K562 (cell line): ENCODE measurements at regions not wholly inside any gene's neighbourhood (a gene's known extent, or its start where the extent isn't known, plus 50 kb on each side); places are given as distances from the start of the nearest gene placed in this dataset.

Experiments used
- ATAC-seq: fragments of 200-7000 bp; cut with Tn5 transposase; 3 replicates; pipeline ENCODE4 v1.9.1; 2020; ENCODE audit warnings: moderate library complexity
- BruUV-seq: library from RNA; stranded (reverse); fragments of 400-500 nt; replicated peaks from 2 replicates; lab custom pipeline; 2021; lab: Mats Ljungman, UMichigan
- CTCF ChIA-PET: fragments of 300-600 bp; formaldehyde crosslinking; extraction: SDS; loops from one replicate; lab custom pipeline; 2021; ENCODE audit warnings: low intra/inter-chr PET ratio; lab: Yijun Ruan, JAX
- POLR2A ChIA-PET: fragments of 300-600, 350-650 bp; sonication (Branson Sonifier 250); formaldehyde crosslinking; extraction: SDS; loops from one replicate; lab custom pipeline; 2021; ENCODE audit warnings: antibody characterized with exemption, inconsistent platforms; lab: Yijun Ruan, JAX
- DNase-seq, 4 experiments: peaks; one replicate each; pipeline versions ENCODE4 v3.0.0 to v3.0.0-alpha.2; 2011 to 2018; ENCODE audit warnings: low spot score in 3 of 4, mixed read lengths in 3 of 4; ENCODE audit errors: extremely low read depth in 1 of 4
- FAIRE-seq: peaks from 2 replicates; lab custom pipeline; 2011; peaks lifted over from hg19 to GRCh38; lab: Jason Lieb, UNC
- H2AFZ ChIP-seq: 2 replicates; pipeline ENCODE4 v1.6.0; 2011; ENCODE audit warnings: low read depth, low read length, control low read depth, inconsistent platforms
- H3K27ac ChIP-seq: fragments of 200-600 bp; 3 replicates; pipeline ENCODE4 v1.8.0; 2011; ENCODE audit warnings: low read depth, mild to moderate bottlenecking, control low read depth, inconsistent platforms, low read length, moderate library complexity, mixed read lengths; ENCODE audit errors: extremely low read depth
- H3K27me3 ChIP-seq, 2 experiments: fragments of 300-600 bp in 1 of 2; 2 replicates in 1 of 2; 3 replicates in 1 of 2; pipeline versions ENCODE4 v1.6.0 to v1.8.0; 2011; ENCODE audit warnings: inconsistent platforms in 2 of 2, low read length in 2 of 2, mild to moderate bottlenecking in 1 of 2, mixed read lengths in 1 of 2, moderate library complexity in 1 of 2; ENCODE audit not compliant: control insufficient read depth in 2 of 2, insufficient read depth in 2 of 2
- H3K36me3 ChIP-seq: fragments of 300-600 bp; 3 replicates; pipeline ENCODE4 v1.8.0; 2011; ENCODE audit warnings: mild to moderate bottlenecking, low read length, inconsistent platforms; ENCODE audit not compliant: control insufficient read depth, insufficient read depth
- H3K4me1 ChIP-seq, 2 experiments: fragments of 200-600 bp in 1 of 2; replicated peaks in 1 of 2; 2 replicates in 1 of 2; 3 replicates in 1 of 2; pipeline versions ENCODE4 v1.5.1 to v1.8.0; 2011; ENCODE audit warnings: inconsistent platforms in 2 of 2, low read length in 2 of 2, mild to moderate bottlenecking in 1 of 2, mixed read lengths in 1 of 2, moderate library complexity in 1 of 2; ENCODE audit not compliant: control insufficient read depth in 2 of 2, insufficient read depth in 2 of 2
- H3K4me2 ChIP-seq: 2 replicates; pipeline ENCODE4 v1.6.1; 2011; ENCODE audit warnings: low read length, control low read depth, inconsistent platforms, mixed read lengths; ENCODE audit not compliant: insufficient read depth
- H3K4me3 ChIP-seq: fragments of 200-600 bp; sonication (generic), shearing (Covaris generic); 2 replicates; pipeline ENCODE4 v1.5.1; 2016; ENCODE audit warnings: control low read depth, inconsistent platforms
- H3K79me2 ChIP-seq: fragments of 200-600 bp; 3 replicates; pipeline ENCODE4 v1.8.0; 2011; ENCODE audit warnings: low read length, inconsistent platforms; ENCODE audit not compliant: control insufficient read depth, insufficient read depth
- H3K9ac ChIP-seq, 2 experiments: 2 replicates each; pipeline versions ENCODE4 v1.6.0 to v1.6.1; 2011; ENCODE audit warnings: low read depth in 2 of 2, low read length in 2 of 2, control low read depth in 1 of 2, inconsistent platforms in 1 of 2, mild to moderate bottlenecking in 1 of 2, mixed read lengths in 1 of 2; ENCODE audit not compliant: insufficient read depth in 1 of 2
- H3K9me1 ChIP-seq: one replicate; pipeline ENCODE4 v1.6.0; 2011; ENCODE audit warnings: inconsistent platforms, mild to moderate bottlenecking, low read length, moderate library complexity; ENCODE audit not compliant: control insufficient read depth, insufficient read depth
- H3K9me3 ChIP-seq: replicated peaks from 2 replicates; pipeline ENCODE4 v1.5.1; 2011; ENCODE audit warnings: low read depth, low read length, inconsistent platforms; ENCODE audit not compliant: control insufficient read depth, insufficient read depth
- H4K20me1 ChIP-seq: replicated peaks from 2 replicates; pipeline ENCODE4 v1.6.1; 2011; ENCODE audit warnings: low read length, inconsistent platforms, mixed read lengths; ENCODE audit not compliant: control insufficient read depth, insufficient read depth
- C11orf30 ChIP-seq: fragments of 450-650 bp; IDR thresholded peaks from 2 replicates; pipeline ENCODE4 v1.6.1; 2016; ENCODE audit warnings: low read depth, mild to moderate bottlenecking
- CTBP1 ChIP-seq: fragments of 450-650 bp; IDR thresholded peaks from 2 replicates; pipeline ENCODE4 v1.6.1; 2016; ENCODE audit warnings: borderline replicate concordance
- JUNB ChIP-seq: fragments of 450-650 bp; formaldehyde crosslinking; conservative IDR thresholded peaks from 2 replicates; pipeline ENCODE4 v1.4.0; 2020; ENCODE audit warnings: mild to moderate bottlenecking
- MAFG ChIP-seq: fragments of 450-650 bp; conservative IDR thresholded peaks from 2 replicates; pipeline ENCODE4 v1.6.1; 2016; ENCODE audit warnings: missing genetic modification characterization, missing compliant biosample characterization
- POLR2B ChIP-seq: fragments of 450-650 bp; IDR thresholded peaks from 2 replicates; pipeline ENCODE4 v1.6.1; 2018; ENCODE audit warnings: low read depth; ENCODE audit not compliant: partially characterized antibody
- SMAD4 ChIP-seq: fragments of 250-450 bp; sonication (Bioruptor Pico); conservative IDR thresholded peaks from 2 replicates; pipeline ENCODE4 v1.8.0; 2021; ENCODE audit warnings: inconsistent platforms, mild to moderate bottlenecking, moderate library complexity
- SOX6 ChIP-seq: fragments of 450-650 bp; IDR thresholded peaks from 2 replicates; pipeline ENCODE4 v1.6.1; 2014; ENCODE audit warnings: mild to moderate bottlenecking
- ZKSCAN3 ChIP-seq: fragments of 250-450 bp; sonication (Bioruptor Pico); IDR thresholded peaks from 2 replicates; pipeline ENCODE4 v1.4.0; 2020
- ZNF316 ChIP-seq: fragments of 450-650 bp; IDR thresholded peaks from 2 replicates; pipeline ENCODE4 v1.6.1; 2016
- WGBS: fragments of 100-300 bp; shearing (Covaris generic); methylation state at CpG from one replicate; pipeline ENCODE4 v1.1.6; 2016; ENCODE audit warnings: low coverage, mixed read lengths; ENCODE audit not compliant: insufficient coverage; ENCODE audit errors: missing lambda C conversion rate; 5-methylcytosine and 5-hydroxymethylcytosine counted together
- in situ Hi-C: fragments of 300-500 bp; cut with MboI; formaldehyde crosslinking; loops from 4 replicates; pipeline ENCODE4 v1.15.0; 2018; ENCODE audit warnings: inconsistent platforms, mixed read lengths
- intact Hi-C: fragments of 100-400 bp; cut with micrococcal nuclease; formaldehyde crosslinking; loops from 2 replicates; pipeline ENCODE4 v1.14.2; 2022
- TF ChIP-seq, protein P1 (sequence below), 2 experiments: fragments of 450-650 bp in 1 of 2; sonication (generic) in 1 of 2; formaldehyde crosslinking in 1 of 2; IDR thresholded peaks; 2 replicates each; pipeline versions ENCODE4 v1.7.1 to v1.9.0; 2016 to 2022; ENCODE audit warnings: inconsistent platforms in 1 of 2, mild to moderate bottlenecking in 1 of 2, missing genetic modification reagents in 1 of 2
- TF ChIP-seq, protein P2 (sequence below): sonication (generic); formaldehyde crosslinking; IDR thresholded peaks from 2 replicates; pipeline ENCODE4 v1.4.0; 2020; ENCODE audit warnings: mild to moderate bottlenecking, missing genetic modification reagents

DNA sequence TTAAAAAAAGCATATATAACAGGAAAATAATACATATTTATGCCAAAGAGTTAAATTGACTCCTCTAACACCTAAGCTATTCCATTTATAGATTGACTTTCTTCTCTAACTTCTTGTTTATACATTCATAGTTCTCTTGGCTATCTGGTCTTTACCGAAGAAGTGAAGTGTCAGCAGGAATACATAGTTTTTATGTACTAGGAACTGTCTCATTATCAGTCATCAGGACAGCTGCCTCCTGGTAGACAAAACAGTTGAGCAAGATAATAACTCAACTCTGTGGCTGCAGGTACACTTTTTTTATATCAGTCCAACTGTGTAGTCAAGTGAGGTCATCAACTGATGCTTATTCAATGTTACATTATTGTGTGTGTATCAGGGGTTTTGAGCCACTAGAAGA, 1436.0 kb upstream of the NUDT12 start:
- POLR2A ChIA-PET = no interaction called here
- DNase-seq (peak in 1 of 4 experiments; percentile 5), FAIRE-seq (no peak), ATAC-seq (no peak)
- in situ Hi-C loops = no loop called here
- CTCF ChIA-PET = no interaction called here
- no peaks in the 10 kb centered on the region for H3K79me2 ChIP-seq
- no peaks in the 10 kb centered on the region; a peak in 1 of 5 replicates for H3K4me1 ChIP-seq
- H3K9ac ChIP-seq = no peak overlapping the region
- no peaks in the 10 kb centered on the region for H3K9me1 ChIP-seq
- H3K4me2 ChIP-seq = no peak overlapping the region
- H3K27ac ChIP-seq = no peak overlapping the region
- H4K20me1 ChIP-seq = no peaks in the 10 kb centered on the region
- intact Hi-C loops = no loop called here
- no peaks in the 10 kb centered on the region for H3K36me3 ChIP-seq
- no TSS peak for BruUV-seq
- no peak overlapping the region for H3K4me3 ChIP-seq
- no peaks in the 10 kb centered on the region for H3K27me3 ChIP-seq
- 20% methylated on average over 1 of the region's 1 CpG for WGBS
- no peak overlapping the region for H2AFZ ChIP-seq
- no peaks in the 10 kb centered on the region; the same call in 1 of the 2 replicates for H3K9me3 ChIP-seq
- TF ChIP-seq JUNB (CRISPR knock-in tag) (no peak), CTBP1 (no peak), MAFG (0 out of 2 replicates have a peak, but pooled peaks have one; percentile 9), ZKSCAN3 (CRISPR knock-in tag) (no peak), SOX6 (0 out of 2 replicates have a peak, but pooled peaks have one; percentile 15), ZNF316 (peak; percentile 67), SMAD4 (CRISPR knock-in tag) (peak; percentile 73), C11orf30 (peak; percentile 63), POLR2B (no peak)
- TF ChIP-seq, protein P1, sequence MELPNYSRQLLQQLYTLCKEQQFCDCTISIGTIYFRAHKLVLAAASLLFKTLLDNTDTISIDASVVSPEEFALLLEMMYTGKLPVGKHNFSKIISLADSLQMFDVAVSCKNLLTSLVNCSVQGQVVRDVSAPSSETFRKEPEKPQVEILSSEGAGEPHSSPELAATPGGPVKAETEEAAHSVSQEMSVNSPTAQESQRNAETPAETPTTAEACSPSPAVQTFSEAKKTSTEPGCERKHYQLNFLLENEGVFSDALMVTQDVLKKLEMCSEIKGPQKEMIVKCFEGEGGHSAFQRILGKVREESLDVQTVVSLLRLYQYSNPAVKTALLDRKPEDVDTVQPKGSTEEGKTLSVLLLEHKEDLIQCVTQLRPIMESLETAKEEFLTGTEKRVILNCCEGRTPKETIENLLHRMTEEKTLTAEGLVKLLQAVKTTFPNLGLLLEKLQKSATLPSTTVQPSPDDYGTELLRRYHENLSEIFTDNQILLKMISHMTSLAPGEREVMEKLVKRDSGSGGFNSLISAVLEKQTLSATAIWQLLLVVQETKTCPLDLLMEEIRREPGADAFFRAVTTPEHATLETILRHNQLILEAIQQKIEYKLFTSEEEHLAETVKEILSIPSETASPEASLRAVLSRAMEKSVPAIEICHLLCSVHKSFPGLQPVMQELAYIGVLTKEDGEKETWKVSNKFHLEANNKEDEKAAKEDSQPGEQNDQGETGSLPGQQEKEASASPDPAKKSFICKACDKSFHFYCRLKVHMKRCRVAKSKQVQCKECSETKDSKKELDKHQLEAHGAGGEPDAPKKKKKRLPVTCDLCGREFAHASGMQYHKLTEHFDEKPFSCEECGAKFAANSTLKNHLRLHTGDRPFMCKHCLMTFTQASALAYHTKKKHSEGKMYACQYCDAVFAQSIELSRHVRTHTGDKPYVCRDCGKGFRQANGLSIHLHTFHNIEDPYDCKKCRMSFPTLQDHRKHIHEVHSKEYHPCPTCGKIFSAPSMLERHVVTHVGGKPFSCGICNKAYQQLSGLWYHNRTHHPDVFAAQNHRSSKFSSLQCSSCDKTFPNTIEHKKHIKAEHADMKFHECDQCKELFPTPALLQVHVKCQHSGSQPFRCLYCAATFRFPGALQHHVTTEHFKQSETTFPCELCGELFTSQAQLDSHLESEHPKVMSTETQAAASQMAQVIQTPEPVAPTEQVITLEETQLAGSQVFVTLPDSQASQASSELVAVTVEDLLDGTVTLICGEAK (IDR thresholded peaks at IDR 0.05) = no peak
- TF ChIP-seq, protein P1 (CRISPR knock-in tag; IDR thresholded peaks at IDR 0.05) = no peak
- TF ChIP-seq, protein P2, sequence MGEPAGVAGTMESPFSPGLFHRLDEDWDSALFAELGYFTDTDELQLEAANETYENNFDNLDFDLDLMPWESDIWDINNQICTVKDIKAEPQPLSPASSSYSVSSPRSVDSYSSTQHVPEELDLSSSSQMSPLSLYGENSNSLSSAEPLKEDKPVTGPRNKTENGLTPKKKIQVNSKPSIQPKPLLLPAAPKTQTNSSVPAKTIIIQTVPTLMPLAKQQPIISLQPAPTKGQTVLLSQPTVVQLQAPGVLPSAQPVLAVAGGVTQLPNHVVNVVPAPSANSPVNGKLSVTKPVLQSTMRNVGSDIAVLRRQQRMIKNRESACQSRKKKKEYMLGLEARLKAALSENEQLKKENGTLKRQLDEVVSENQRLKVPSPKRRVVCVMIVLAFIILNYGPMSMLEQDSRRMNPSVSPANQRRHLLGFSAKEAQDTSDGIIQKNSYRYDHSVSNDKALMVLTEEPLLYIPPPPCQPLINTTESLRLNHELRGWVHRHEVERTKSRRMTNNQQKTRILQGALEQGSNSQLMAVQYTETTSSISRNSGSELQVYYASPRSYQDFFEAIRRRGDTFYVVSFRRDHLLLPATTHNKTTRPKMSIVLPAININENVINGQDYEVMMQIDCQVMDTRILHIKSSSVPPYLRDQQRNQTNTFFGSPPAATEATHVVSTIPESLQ (CRISPR knock-in tag) = no peak
